B cell (primary cell): ENCODE measurements at regions not wholly inside any gene's neighbourhood (a gene's known extent, or its start where the extent isn't known, plus 50 kb on each side); places are given as distances from the start of the nearest gene placed in this dataset.
A peak's percentile ranks its signal among the peaks of the same experiment; 100 is the strongest.

Source experiments
- ATAC-seq: fragments of 200-7000 bp; cut with Tn5 transposase; one replicate; pipeline ENCODE4 v1.10.0; 2021; ENCODE audit warnings: low read depth, mild to moderate bottlenecking, moderate number of reproducible peaks, moderate library complexity
- CTCF ChIA-PET: fragments of 350-600 bp; sonication (Branson Sonifier 250); formaldehyde crosslinking; loops from one replicate; lab custom pipeline; 2021; ENCODE audit warnings: antibody characterized with exemption, inconsistent platforms; lab: Charles Lee
- POLR2A ChIA-PET: fragments of 350-600 bp; sonication (Branson Sonifier 250); formaldehyde crosslinking; loops from one replicate; lab custom pipeline; 2021; ENCODE audit warnings: antibody characterized with exemption; lab: Charles Lee
- DNase-seq: peaks from one replicate; pipeline ENCODE4 v3.0.0; 2013
- H2AFZ ChIP-seq: 2 replicates; pipeline ENCODE4 v1.6.1; 2012; ENCODE audit warnings: mild to moderate bottlenecking, low read depth, low read length; ENCODE audit not compliant: insufficient read depth, poor library complexity, severe bottlenecking
- H3K27ac ChIP-seq, 2 donors: 1 replicate in 1 of 2; 2 replicates in 1 of 2; pipeline ENCODE4 v1.5.1; 2012 to 2013; ENCODE audit warnings: low read length in 2 of 2, mild to moderate bottlenecking in 2 of 2, moderate library complexity in 1 of 2
- H3K27me3 ChIP-seq, 4 experiments: fragments of 200-600 bp in 1 of 4; sonication (generic) in 1 of 4; replicated peaks in 1 of 4; 1 replicate in 2 of 4; 2 replicates in 2 of 4; pipeline versions ENCODE4 v1.6.1 to v1.7.0; 2013 to 2016; ENCODE audit warnings: low read length in 3 of 4, mild to moderate bottlenecking in 2 of 4, mixed read lengths in 1 of 4, moderate library complexity in 1 of 4; ENCODE audit not compliant: insufficient read depth in 4 of 4, control insufficient read depth in 3 of 4; ENCODE audit errors: control extremely low read depth in 1 of 4
- H3K36me3 ChIP-seq, 2 experiments: replicated peaks in 1 of 2; 1 replicate in 1 of 2; 2 replicates in 1 of 2; pipeline versions ENCODE4 v1.6.1 to v1.7.1; 2013; ENCODE audit warnings: low read length in 1 of 2; ENCODE audit not compliant: insufficient read depth in 2 of 2, control insufficient read depth in 1 of 2; ENCODE audit errors: control extremely low read depth in 1 of 2, extremely low read depth in 1 of 2
- H3K4me1 ChIP-seq, 2 donors: fragments of 200-600 bp in 1 of 2; sonication (generic) in 1 of 2; 1 replicate in 1 of 2; 2 replicates in 1 of 2; pipeline versions ENCODE4 v1.5.1 to v1.6.1; 2013 to 2017; ENCODE audit warnings: low read length in 2 of 2; ENCODE audit not compliant: control insufficient read depth in 2 of 2, insufficient read depth in 2 of 2
- H3K4me2 ChIP-seq: replicated peaks from 2 replicates; pipeline ENCODE3; 2012; ENCODE audit warnings: mild to moderate bottlenecking, low read depth, low read length; ENCODE audit not compliant: poor library complexity, severe bottlenecking
- H3K4me3 ChIP-seq, 5 experiments: fragments of 200-600 bp in 1 of 5; sonication (generic) in 1 of 5; 1 replicate in 3 of 5; 2 replicates in 2 of 5; pipeline versions ENCODE4 v1.5.1 to v1.7.0; 2011 to 2016; ENCODE audit warnings: low read length in 4 of 5, mild to moderate bottlenecking in 4 of 5, low read depth in 2 of 5, control low read depth in 1 of 5, moderate library complexity in 1 of 5; ENCODE audit not compliant: insufficient read depth in 1 of 5; ENCODE audit errors: control extremely low read depth in 1 of 5, extremely low read depth in 1 of 5
- H3K79me2 ChIP-seq: fragments of 200-600 bp; sonication (generic); one replicate; pipeline ENCODE4 v1.6.0; 2016; ENCODE audit warnings: low read length; ENCODE audit not compliant: control insufficient read depth, insufficient read depth
- H3K9ac ChIP-seq: fragments of 200-600 bp; sonication (generic); 2 replicates; pipeline ENCODE4 v1.6.1; 2017; ENCODE audit warnings: mild to moderate bottlenecking, low read length, moderate library complexity
- H3K9me3 ChIP-seq, 3 donors: one replicate each; pipeline versions ENCODE4 v1.6.1 to v1.7.1; 2013; ENCODE audit warnings: low read length in 2 of 3; ENCODE audit not compliant: control insufficient read depth in 2 of 3, insufficient read depth in 1 of 3; ENCODE audit errors: control extremely low read depth in 1 of 3
- H4K20me1 ChIP-seq: 2 replicates; pipeline ENCODE4 v1.6.0; 2012; ENCODE audit warnings: mild to moderate bottlenecking, low read length; ENCODE audit not compliant: insufficient read depth, control insufficient read depth, poor library complexity, severe bottlenecking
- H3K27ac Mint-ChIP-seq: one replicate; pipeline ENCODE4 v1.8.0; 2021; ENCODE audit warnings: mixed read lengths
- H3K27me3 Mint-ChIP-seq: one replicate; pipeline ENCODE4 v1.8.0; 2021; ENCODE audit warnings: mixed read lengths
- H3K4me1 Mint-ChIP-seq: one replicate; pipeline ENCODE4 v1.8.0; 2021; ENCODE audit warnings: mixed read lengths
- H3K4me3 Mint-ChIP-seq: one replicate; pipeline ENCODE4 v1.8.0; 2021; ENCODE audit warnings: mixed read lengths
- H3K9me3 Mint-ChIP-seq: one replicate; pipeline ENCODE4 v1.8.0; 2022; ENCODE audit warnings: mixed read lengths; ENCODE audit not compliant: insufficient read depth
- CTCF ChIP-seq: fragments of 200-600 bp; IDR thresholded peaks from one replicate; pipeline ENCODE4 v1.8.0; 2022; ENCODE audit warnings: antibody characterized with exemption, mild to moderate bottlenecking
- EZH2 ChIP-seq: IDR thresholded peaks from 2 replicates; pipeline ENCODE4 v1.6.1; 2012; ENCODE audit warnings: borderline replicate concordance, low read depth, mild to moderate bottlenecking, moderate library complexity, low read length; ENCODE audit not compliant: insufficient read depth, poor library complexity, severe bottlenecking
- WGBS: methylation state at CpG from one replicate; pipeline ENCODE4 v1.1.5; 2013; ENCODE audit warnings: missing lambda C conversion rate; ENCODE audit not compliant: insufficient coverage; 5-methylcytosine and 5-hydroxymethylcytosine counted together
- intact Hi-C: fragments of 100-400 bp; cut with micrococcal nuclease; formaldehyde crosslinking; loops from one replicate; pipeline ENCODE4 v1.10.0; 2022

- ChIA-PET CTCF (interaction anchor here (0.9 kb wide), 1 partner anchor 72 kb away, joined by 3 read pairs; no protein-coding TSS in a partner anchor), POLR2A (interaction anchor here (0.6 to 1.2 kb wide), 2 partner anchors 24 to 82 kb away, joined by 3 read pairs; no protein-coding TSS in a partner anchor)
- H3K27ac Mint-ChIP-seq, result peak overlapping the region; percentile 95
- Histone ChIP-seq H3K4me1 (peaks cover 14 to 17% of the 10 kb centered on the region in 2 donors), H3K4me2 (peak overlapping the region; percentile 94), H3K9ac (peak overlapping the region; percentile 98), H3K79me2 (peaks cover 22% of the 10 kb centered on the region), H2AFZ (peak overlapping the region; percentile 98), H3K36me3 (no peaks in the 10 kb centered on the region), H4K20me1 (no peaks in the 10 kb centered on the region), H3K9me3 (peaks cover 0 to 2% (median 0%) of the 10 kb centered on the region in 3 donors), H3K27ac (peak overlapping the region; percentile 76 to 90), H3K27me3 (no peaks in the 10 kb centered on the region), H3K4me3 (peak overlapping the region; percentile 38 to 94 (median 72))
- DNase-seq (peak; percentile 86), ATAC-seq (peak; percentile 93)
- H3K4me1 Mint-ChIP-seq, result peaks cover 34% of the 10 kb centered on the region
- WGBS, result 10% methylated on average over 85 of the region's 88 CpGs
- H3K4me3 Mint-ChIP-seq, result peak overlapping the region; percentile 92
- intact Hi-C loops, result loop anchor here (1.0 kb wide), 1 partner anchor 66 kb away; the partner anchor contains the start of gene KPNA2
- no peaks in the 10 kb centered on the region for H3K9me3 Mint-ChIP-seq
- no peak for TF ChIP-seq EZH2
- no peak for TF ChIP-seq CTCF
- H3K27me3 Mint-ChIP-seq, result no peaks in the 10 kb centered on the region
Observed at GRCh38 chr17:68101075-68101986, 65.8 kb downstream of the KPNA2 start.

- Mint-ChIP-seq H3K4me3 (peak overlapping the region; percentile 92), H3K27ac (peak overlapping the region; percentile 95), H3K27me3 (no peaks in the 10 kb centered on the region), H3K4me1 (peaks cover 36% of the 10 kb centered on the region), H3K9me3 (no peaks in the 10 kb centered on the region)
- Histone ChIP-seq H4K20me1 (no peaks in the 10 kb centered on the region), H3K4me2 (peak overlapping the region; percentile 94), H3K36me3 (no peaks in the 10 kb centered on the region), H3K9me3 (peaks cover 0 to 2% (median 0%) of the 10 kb centered on the region in 3 donors), H3K79me2 (peaks cover 27% of the 10 kb centered on the region), H3K4me3 (peak overlapping the region; percentile 38 to 94 (median 72)), H3K4me1 (peaks cover 14 to 17% of the 10 kb centered on the region in 2 donors), H3K27ac (peak overlapping the region; percentile 76 to 90), H2AFZ (peak overlapping the region; percentile 98), H3K9ac (peak overlapping the region; percentile 98), H3K27me3 (no peaks in the 10 kb centered on the region)
- TF ChIP-seq CTCF, result no peak
- TF ChIP-seq EZH2, result no peak
- CTCF ChIA-PET, result interaction anchor here (0.9 kb wide), 1 partner anchor 71 kb away, joined by 3 read pairs; no protein-coding TSS in a partner anchor
- intact Hi-C loops, result loop anchor here (1.0 kb wide), 1 partner anchor 67 kb away; the partner anchor contains the start of gene KPNA2
- ATAC-seq, result peak; percentile 2
- no peak for DNase-seq
- POLR2A ChIA-PET, result interaction anchor here (1.2 kb wide), 1 partner anchor 81 kb away, joined by 3 read pairs; no protein-coding TSS in a partner anchor
- under 1% methylated on average over 6 of the region's 20 CpGs for WGBS
Observed at GRCh38 chr17:68101987-68102314, 66.4 kb downstream of the KPNA2 start.
